Right ventricle myocardium inferior (tissue), 1 donor: ENCODE measurements at regions not wholly inside any gene's neighbourhood (a gene's known extent, or its start where the extent isn't known, plus 50 kb on each side); places are given as distances from the start of the nearest gene placed in this dataset.
"Not testable (repeated sequence)": the region's sequence is repeated elsewhere in the genome, so short reads cannot be mapped to it uniquely, and the experiment has no call there.

Experiments
- ATAC-seq: fragments of 200-7000 bp; cut with Tn5 transposase; one replicate; pipeline ENCODE4 v1.9.1; 2020; ENCODE audit warnings: mild to moderate bottlenecking, moderate library complexity
- DNase-seq: peaks from one replicate; pipeline ENCODE4 v3.0.0; 2021; ENCODE audit errors: missing footprints
- intact Hi-C: fragments of 100-400 bp; cut with DNase I; formaldehyde crosslinking; loops from one replicate; pipeline ENCODE4 v1.11.0; 2022
- donor health status: DM: no; HTN: yes; CAD: no; lungs with severe emphysema.

GRCh38 chr11:122418032-122418431, 237.5 kb upstream of the UBASH3B start:
- intact Hi-C loops: no loop called here
- ATAC-seq (no peak), DNase-seq (no peak)

GRCh38 chr11:122414406-122415018, 241.0 kb upstream of the UBASH3B start:
- ATAC-seq: no peak
- no peak for DNase-seq
- intact Hi-C loops: no loop called here

- DNase-seq (no peak), ATAC-seq (no peak)
- intact Hi-C loops: no loop called here
Measured at GRCh38 chr11:122413677-122414076, 241.8 kb upstream of the UBASH3B start.

- ATAC-seq: no peak
Measured at GRCh38 chr11:122412581-122412980, 242.9 kb upstream of the UBASH3B start.

GRCh38 chr11:122406466-122406865, 249.1 kb upstream of the UBASH3B start:
- no peak for DNase-seq
- intact Hi-C loops: no loop called here
- no peak for ATAC-seq

More at GRCh38 chr11:122412581-122412980, 242.9 kb upstream of the UBASH3B start:
- intact Hi-C loops: no loop called here
- no peak for DNase-seq

GRCh38 chr11:122405547-122406341, 249.8 kb upstream of the UBASH3B start:
- intact Hi-C loops: no loop called here
- DNase-seq (no peak), ATAC-seq (no peak)

- intact Hi-C loops: no loop called here
- ATAC-seq (no peak), DNase-seq (no peak)
Measured at GRCh38 chr11:122404571-122404970, 251.0 kb upstream of the UBASH3B start.

GRCh38 chr11:122401581-122401980, 253.9 kb upstream of the UBASH3B start:
- DNase-seq, ATAC-seq, intact Hi-C loops: not testable (repeated sequence)

GRCh38 chr11:122399375-122399774, 256.1 kb upstream of the UBASH3B start:
- ATAC-seq (no peak), DNase-seq (no peak)
- intact Hi-C loops: no loop called here

GRCh38 chr11:122398851-122399250, 256.7 kb upstream of the UBASH3B start:
- intact Hi-C loops: no loop called here
- ATAC-seq (no peak), DNase-seq (no peak)

- DNase-seq (no peak), ATAC-seq (peak; percentile 69)
- intact Hi-C loops: no loop called here
Measured at GRCh38 chr11:122398167-122398566, 257.4 kb upstream of the UBASH3B start.

GRCh38 chr11:122395282-122395681, 260.2 kb upstream of the UBASH3B start:
- ATAC-seq: no peak
- intact Hi-C loops: no loop called here
- DNase-seq: no peak

- ATAC-seq (no peak), DNase-seq (no peak)
- intact Hi-C loops: no loop called here
Measured at GRCh38 chr11:122394313-122394712, 261.2 kb upstream of the UBASH3B start.

GRCh38 chr11:122393209-122393860, 262.2 kb upstream of the UBASH3B start:
- ATAC-seq: peak; percentile 88
- no peak for DNase-seq
- intact Hi-C loops: no loop called here

- DNase-seq (no peak), ATAC-seq (no peak)
- intact Hi-C loops: no loop called here
Measured at GRCh38 chr11:122392508-122392907, 263.0 kb upstream of the UBASH3B start.

GRCh38 chr11:122391049-122391448, 264.5 kb upstream of the UBASH3B start:
- DNase-seq (no peak), ATAC-seq (no peak)
- intact Hi-C loops: no loop called here

- intact Hi-C loops: no loop called here
- DNase-seq (no peak), ATAC-seq (no peak)
Measured at GRCh38 chr11:122383186-122383585, 267.2 kb upstream of the BLID start.

GRCh38 chr11:122375687-122376399, 259.8 kb upstream of the BLID start:
- DNase-seq (no peak), ATAC-seq (no peak)
- intact Hi-C loops: no loop called here

- intact Hi-C loops: loop anchor here (5.0 to 10.0 kb wide), 2 partner anchors 74 to 154 kb away; no protein-coding TSS in a partner anchor
- DNase-seq: no peak
- no peak for ATAC-seq
Measured at GRCh38 chr11:122368796-122369195, 252.8 kb upstream of the BLID start.
